Left ventricle myocardium inferior (tissue), 1 donor: ENCODE measurements at regions not wholly inside any gene's neighbourhood (a gene's known extent, or its start where the extent isn't known, plus 50 kb on each side); places are given as distances from the start of the nearest gene placed in this dataset.
A peak's percentile ranks its signal among the peaks of the same experiment; 100 is the strongest.

Experiments
- DNase-seq: peaks from one replicate; pipeline ENCODE4 v3.0.0-alpha.2; 2020
- H3K27ac ChIP-seq: fragments of 200-600 bp; replicated peaks from 2 replicates; pipeline ENCODE4 v1.8.0; 2021
- H3K27me3 ChIP-seq: fragments of 200-600 bp; 2 replicates; pipeline ENCODE4 v1.8.0; 2021; ENCODE audit warnings: low read depth
- H3K36me3 ChIP-seq: fragments of 200-600 bp; 2 replicates; pipeline ENCODE4 v1.8.0; 2021
- H3K4me1 ChIP-seq: fragments of 200-600 bp; 2 replicates; pipeline ENCODE4 v1.8.0; 2021
- H3K4me3 ChIP-seq: fragments of 200-600 bp; 2 replicates; pipeline ENCODE4 v1.8.0; 2021; ENCODE audit warnings: mild to moderate bottlenecking, moderate library complexity
- H3K9me3 ChIP-seq: fragments of 200-600 bp; replicated peaks from 2 replicates; pipeline ENCODE4 v1.8.0; 2021
- CTCF ChIP-seq: fragments of 200-600 bp; IDR thresholded peaks from 2 replicates; pipeline ENCODE4 v1.8.0; 2021; ENCODE audit warnings: antibody characterized with exemption, mild to moderate bottlenecking, borderline replicate concordance
- intact Hi-C: fragments of 100-400 bp; cut with micrococcal nuclease; formaldehyde crosslinking; loops from one replicate; pipeline ENCODE4 v1.11.0; 2022
- donor health status: DM: no; HTN: yes; CAD: no; lungs with severe emphysema.

- no peak overlapping the region for H3K4me3 ChIP-seq
- peaks cover 20% of the 10 kb centered on the region for H3K9me3 ChIP-seq
- peak; percentile 78 for DNase-seq
- no peak for TF ChIP-seq CTCF
- H3K27ac ChIP-seq, result peak overlapping the region; percentile 40
- no peaks in the 10 kb centered on the region for H3K27me3 ChIP-seq
- H3K36me3 ChIP-seq, result no peaks in the 10 kb centered on the region
- H3K4me1 ChIP-seq, result peaks cover 21% of the 10 kb centered on the region
- intact Hi-C loops, result no loop called here
Measured at GRCh38 chr7:50962962-50963374, 180.3 kb upstream of the GRB10 start.

- H3K27me3 ChIP-seq, result no peaks in the 10 kb centered on the region
- no peak overlapping the region for H3K4me3 ChIP-seq
- peaks cover 23% of the 10 kb centered on the region for H3K4me1 ChIP-seq
- intact Hi-C loops, result no loop called here
- peaks cover 14% of the 10 kb centered on the region for H3K9me3 ChIP-seq
- DNase-seq, result no peak
- H3K27ac ChIP-seq, result peak overlapping the region; percentile 40
- no peaks in the 10 kb centered on the region for H3K36me3 ChIP-seq
- TF ChIP-seq CTCF, result no peak
Measured at GRCh38 chr7:50962281-50962883, 179.7 kb upstream of the GRB10 start.

GRCh38 chr7:50960621-50961310 is 178.1 kb upstream of the GRB10 start:
- DNase-seq, result no peak
- Histone ChIP-seq H3K4me1 (peaks cover 28% of the 10 kb centered on the region), H3K36me3 (no peaks in the 10 kb centered on the region), H3K27me3 (no peaks in the 10 kb centered on the region), H3K27ac (no peak overlapping the region), H3K9me3 (peaks cover 3% of the 10 kb centered on the region), H3K4me3 (no peak overlapping the region)
- intact Hi-C loops, result no loop called here
- TF ChIP-seq CTCF, result no peak

GRCh38 chr7:50959991-50960390 is 177.3 kb upstream of the GRB10 start:
- H3K4me1 ChIP-seq, result peaks cover 29% of the 10 kb centered on the region

GRCh38 chr7:50959560-50959959 is 176.9 kb upstream of the GRB10 start:
- no peaks in the 10 kb centered on the region for H3K9me3 ChIP-seq
- no peak for TF ChIP-seq CTCF
- H3K36me3 ChIP-seq, result no peaks in the 10 kb centered on the region
- H3K4me1 ChIP-seq, result peaks cover 32% of the 10 kb centered on the region
- H3K27me3 ChIP-seq, result no peaks in the 10 kb centered on the region
- DNase-seq, result no peak
- H3K4me3 ChIP-seq, result no peak overlapping the region
- no peak overlapping the region for H3K27ac ChIP-seq
- intact Hi-C loops, result loop anchor here (10.0 kb wide), 1 partner anchor 165 kb away; no protein-coding TSS in a partner anchor

More at GRCh38 chr7:50959991-50960390, 177.3 kb upstream of the GRB10 start:
- Histone ChIP-seq H3K9me3 (no peaks in the 10 kb centered on the region), H3K36me3 (no peaks in the 10 kb centered on the region), H3K27me3 (no peaks in the 10 kb centered on the region), H3K4me3 (no peak overlapping the region), H3K27ac (no peak overlapping the region)
- DNase-seq, result no peak
- intact Hi-C loops, result loop anchor here (10.0 kb wide), 1 partner anchor 165 kb away; no protein-coding TSS in a partner anchor
- no peak for TF ChIP-seq CTCF
